VCaP (cell line): ENCODE measurements at regions not wholly inside any gene's neighbourhood (a gene's known extent, or its start where the extent isn't known, plus 50 kb on each side); places are given as distances from the start of the nearest gene placed in this dataset.

Experiments used
- H3K27ac ChIP-seq: fragments of 450-650 bp; 2 replicates; pipeline ENCODE4 v1.5.1; 2017
- TF ChIP-seq, protein P1 (sequence below): fragments of 450-650 bp; conservative IDR thresholded peaks from 2 replicates; pipeline ENCODE4 v1.5.1; 2017; ENCODE audit warnings: mild to moderate bottlenecking, moderate library complexity

DNA sequence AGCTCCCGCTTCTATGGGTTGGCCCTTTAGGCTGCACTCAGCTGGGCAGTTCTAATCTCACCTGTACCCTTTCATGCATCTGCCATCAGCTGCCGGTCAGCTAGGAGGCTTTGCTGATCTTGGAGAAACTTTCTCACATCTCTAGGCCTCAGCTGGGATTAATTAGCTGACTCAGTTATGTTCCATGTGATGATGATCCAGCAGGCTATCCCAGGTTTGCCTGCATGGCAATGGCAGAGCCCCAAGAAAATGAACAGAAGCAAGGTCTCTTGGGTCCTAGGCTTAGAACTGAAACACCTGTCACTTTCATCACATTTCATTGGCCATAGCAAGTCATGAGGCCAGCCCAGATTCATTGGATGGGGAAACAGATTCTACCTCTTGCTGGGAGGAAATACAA, 304.6 kb upstream of the TBC1D5 start:
- TF ChIP-seq, protein P1, sequence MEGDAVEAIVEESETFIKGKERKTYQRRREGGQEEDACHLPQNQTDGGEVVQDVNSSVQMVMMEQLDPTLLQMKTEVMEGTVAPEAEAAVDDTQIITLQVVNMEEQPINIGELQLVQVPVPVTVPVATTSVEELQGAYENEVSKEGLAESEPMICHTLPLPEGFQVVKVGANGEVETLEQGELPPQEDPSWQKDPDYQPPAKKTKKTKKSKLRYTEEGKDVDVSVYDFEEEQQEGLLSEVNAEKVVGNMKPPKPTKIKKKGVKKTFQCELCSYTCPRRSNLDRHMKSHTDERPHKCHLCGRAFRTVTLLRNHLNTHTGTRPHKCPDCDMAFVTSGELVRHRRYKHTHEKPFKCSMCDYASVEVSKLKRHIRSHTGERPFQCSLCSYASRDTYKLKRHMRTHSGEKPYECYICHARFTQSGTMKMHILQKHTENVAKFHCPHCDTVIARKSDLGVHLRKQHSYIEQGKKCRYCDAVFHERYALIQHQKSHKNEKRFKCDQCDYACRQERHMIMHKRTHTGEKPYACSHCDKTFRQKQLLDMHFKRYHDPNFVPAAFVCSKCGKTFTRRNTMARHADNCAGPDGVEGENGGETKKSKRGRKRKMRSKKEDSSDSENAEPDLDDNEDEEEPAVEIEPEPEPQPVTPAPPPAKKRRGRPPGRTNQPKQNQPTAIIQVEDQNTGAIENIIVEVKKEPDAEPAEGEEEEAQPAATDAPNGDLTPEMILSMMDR = no peak
- no peak overlapping the region for H3K27ac ChIP-seq

DNA sequence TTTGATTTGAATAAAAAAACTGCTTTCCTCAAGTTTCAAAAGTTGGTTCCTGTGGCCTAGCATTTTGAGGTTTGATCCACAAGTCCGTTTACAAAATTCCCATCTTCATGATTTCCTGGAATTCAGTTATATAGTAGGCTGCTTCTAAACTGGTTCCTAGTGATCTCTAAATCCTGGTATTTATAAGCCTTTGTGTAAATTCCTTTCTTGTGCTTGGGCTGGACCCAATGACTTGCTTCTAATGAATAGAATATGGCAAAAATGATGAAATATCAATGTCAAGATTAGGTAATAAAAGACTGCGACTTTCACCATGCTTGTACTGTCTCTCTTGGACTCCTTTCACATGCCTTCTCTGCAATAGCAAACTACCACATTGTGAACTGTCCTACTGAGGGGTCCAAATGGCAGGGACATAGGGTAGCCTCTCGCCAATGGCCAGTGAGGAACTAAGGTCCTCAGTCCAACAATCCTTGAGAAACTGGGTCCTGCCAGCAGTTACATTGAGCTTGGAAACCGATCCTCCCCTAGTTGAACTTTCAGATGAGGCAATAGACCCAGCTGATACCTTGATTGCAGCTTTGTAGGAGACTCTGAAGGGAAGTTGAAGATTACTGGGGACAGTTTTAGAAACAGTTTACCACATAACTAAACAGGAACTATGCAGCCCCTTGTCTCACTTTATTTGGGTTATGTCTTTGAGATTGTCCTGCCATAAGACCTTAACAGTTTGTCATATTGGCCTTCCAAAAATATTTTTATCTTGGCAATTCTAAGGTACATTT, 303.9 kb upstream of the TBC1D5 start:
- TF ChIP-seq, protein P1 = no peak
- H3K27ac ChIP-seq = no peak overlapping the region

DNA sequence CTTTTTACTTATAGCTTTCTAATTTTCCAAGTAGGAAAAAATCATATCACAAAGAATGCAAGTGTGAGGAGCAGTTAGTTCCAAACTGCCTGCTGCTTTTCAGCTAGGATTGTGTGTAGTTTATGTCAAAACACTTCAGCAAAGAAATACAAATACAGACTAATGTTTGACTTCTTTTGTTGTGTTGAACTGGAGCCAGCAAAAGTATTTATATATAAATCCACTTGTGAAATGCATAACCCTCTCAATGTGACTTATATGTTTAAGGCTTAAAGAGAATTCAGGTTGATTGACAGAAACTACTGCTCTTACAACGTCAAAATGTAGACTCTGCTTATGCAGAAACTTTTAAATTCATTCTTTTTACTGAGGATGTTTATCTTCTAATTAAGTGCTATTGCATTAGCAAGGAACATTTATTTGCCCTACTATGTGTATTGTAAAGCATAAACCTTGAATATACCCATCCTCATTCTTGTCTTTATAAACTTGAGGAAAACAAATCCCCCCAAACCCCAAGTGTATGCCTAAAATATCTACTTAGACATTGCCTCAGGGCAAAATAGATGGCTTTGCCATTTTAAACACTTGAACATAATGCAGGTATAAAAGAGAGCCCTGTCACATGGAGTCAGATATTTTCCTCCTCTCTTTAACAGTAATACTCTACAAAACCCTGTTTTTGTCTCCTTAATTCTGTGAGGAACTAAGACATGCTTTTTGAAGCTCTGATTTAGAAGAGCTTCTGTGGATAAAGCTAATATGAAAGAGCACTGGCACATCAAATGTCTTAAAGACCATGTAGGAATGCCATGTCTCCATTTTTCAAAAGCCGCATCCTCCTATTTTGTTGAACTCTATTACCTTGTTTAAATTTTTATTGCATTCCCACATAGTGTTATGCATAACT, 302.8 kb upstream of the TBC1D5 start:
- H3K27ac ChIP-seq = no peak overlapping the region
- TF ChIP-seq, protein P1 = no peak

DNA sequence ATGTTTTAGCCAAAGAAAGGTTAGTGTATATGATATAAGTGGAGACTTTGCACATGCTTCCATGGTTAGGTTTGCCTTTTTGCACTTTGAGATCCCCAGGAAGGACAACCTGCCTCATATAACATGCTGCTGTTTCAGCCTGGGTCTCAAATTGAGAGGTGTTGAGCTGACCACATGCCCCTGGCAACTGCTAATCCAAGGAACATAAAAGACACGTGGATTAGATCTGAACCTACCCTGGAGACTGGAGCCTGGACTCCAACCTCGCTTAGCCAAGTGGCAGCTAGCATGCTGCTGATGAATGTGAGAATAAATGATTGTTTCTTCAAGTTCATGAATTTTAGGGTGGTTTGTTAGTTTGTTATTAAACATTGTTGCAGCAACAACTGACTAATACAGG, 301.8 kb upstream of the TBC1D5 start:
- TF ChIP-seq, protein P1 = no peak
- no peak overlapping the region for H3K27ac ChIP-seq

DNA sequence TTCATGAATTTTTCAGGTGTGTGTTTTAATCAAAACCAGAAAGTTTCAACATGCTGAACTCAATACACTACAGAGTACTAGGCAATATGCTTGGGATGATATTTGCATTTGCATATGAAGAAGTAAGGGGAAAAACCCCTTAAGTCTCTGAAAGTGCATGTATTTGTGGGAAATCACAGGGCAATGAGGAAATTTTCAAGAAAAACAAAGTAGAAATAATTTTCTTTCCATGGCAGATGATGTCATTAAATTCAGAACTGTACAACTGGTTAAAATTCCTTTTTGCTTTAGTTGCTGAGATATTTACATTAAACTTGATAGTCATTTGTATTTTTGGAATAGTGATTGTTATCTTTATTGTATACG, 294.0 kb upstream of the TBC1D5 start:
- TF ChIP-seq, protein P1 = no peak

DNA sequence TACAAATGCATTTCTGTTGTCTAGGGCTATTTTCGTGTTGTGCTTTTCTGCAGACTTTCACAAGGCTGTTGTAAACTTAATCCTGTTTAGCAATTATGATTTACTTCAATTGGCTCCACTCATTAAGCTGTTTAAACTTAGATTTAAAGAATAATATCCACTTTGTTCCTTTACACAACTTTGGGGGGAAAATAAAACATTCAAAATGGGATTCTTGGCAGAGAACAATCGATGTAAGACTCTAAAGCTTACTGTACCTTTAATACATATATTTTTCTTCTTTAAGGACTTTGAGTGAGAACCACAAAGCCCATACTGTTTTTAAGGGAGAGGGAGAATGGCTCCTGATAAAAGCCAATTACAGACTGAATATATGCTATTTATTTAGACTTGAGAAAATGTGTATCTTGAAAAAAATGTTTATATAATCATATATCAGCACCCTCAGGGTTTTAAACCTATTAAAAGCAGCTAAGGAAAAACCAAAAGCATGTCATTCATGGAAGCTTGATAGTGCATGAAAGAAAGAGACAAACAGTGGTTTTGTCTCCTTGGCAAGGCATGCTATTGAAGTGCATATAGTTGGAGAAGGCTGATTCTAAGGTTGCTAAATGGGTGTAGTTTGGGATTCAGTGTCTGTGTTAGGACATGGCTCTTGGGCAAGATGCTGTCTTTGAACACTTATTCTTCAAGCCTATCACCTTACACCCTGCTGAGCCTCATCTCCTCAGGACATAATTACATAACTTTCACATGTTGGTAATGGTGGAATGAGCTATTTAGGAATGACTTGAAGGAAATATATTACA, 293.4 kb upstream of the TBC1D5 start:
- TF ChIP-seq, protein P1 = no peak
- no peak overlapping the region for H3K27ac ChIP-seq

More for the DNA sequence above, 294.0 kb upstream of the TBC1D5 start:
- no peak overlapping the region for H3K27ac ChIP-seq
